Jurkat, Clone E6-1 (cell line): ENCODE measurements at regions not wholly inside any gene's neighbourhood (a gene's known extent, or its start where the extent isn't known, plus 50 kb on each side); places are given as distances from the start of the nearest gene placed in this dataset.

Experiments used
- DNase-seq: peaks from one replicate; pipeline ENCODE4 v3.0.0-alpha.2; 2011; ENCODE audit warnings: low read depth, low spot score
- H3K4me3 ChIP-seq: 2 replicates; pipeline ENCODE4 v1.5.1; 2011; ENCODE audit warnings: mild to moderate bottlenecking, low read length, control low read depth, moderate library complexity

DNA sequence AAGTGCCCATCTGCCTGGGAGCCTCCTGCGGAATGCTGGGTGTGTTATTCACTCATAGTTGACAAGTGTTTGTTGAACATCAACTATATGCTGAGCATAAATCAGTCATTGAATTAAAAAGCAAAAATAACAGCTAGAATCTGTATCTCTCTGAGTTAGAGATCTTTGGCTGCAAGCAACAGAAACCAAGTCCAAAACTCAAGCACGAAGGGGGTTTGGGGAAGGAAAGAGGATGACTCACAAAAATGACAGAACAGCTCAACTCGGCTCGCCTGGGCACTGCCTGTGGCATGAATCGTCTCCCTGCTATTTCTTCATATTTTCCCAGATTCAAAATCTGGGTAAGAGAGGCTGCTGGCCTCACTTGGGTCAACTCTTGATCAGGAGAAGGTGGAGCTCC is 72.6 kb upstream of the NCOR2 start:
- DNase-seq = no peak
- H3K4me3 ChIP-seq = no peak overlapping the region

DNA sequence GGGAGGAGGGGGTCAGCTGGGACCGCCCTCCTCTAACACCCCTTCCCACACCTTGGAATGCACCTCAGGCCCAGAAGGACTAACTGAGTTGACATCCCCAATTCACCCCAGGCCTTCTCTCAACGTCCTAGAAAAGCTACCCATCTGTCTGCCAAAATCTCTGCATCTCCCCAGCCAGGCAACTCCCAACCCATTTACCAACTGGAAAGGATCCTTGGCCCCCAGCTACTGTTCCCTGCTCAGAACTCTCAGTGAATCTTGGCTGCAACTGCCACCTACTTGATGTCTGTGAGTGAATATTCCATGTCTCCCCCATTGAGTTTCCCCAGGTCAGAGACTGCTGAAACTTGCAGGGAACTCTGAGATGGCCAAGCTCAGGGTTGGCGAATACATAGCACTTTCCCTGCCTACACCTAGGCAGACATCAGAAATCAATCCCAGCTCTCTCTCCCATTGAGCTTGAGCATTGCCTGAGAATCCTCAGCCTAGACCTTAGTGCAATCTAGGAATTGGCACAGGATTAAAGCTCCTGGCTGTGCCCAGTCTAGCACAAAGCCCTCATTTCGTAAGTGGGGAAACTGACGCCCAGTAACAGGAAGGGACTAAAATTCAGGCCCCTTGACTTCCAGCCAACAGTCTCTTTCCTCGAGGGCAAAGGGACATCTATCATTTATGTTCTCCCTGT is 71.9 kb upstream of the NCOR2 start:
- H3K4me3 ChIP-seq = no peak overlapping the region
- DNase-seq = no peak

DNA sequence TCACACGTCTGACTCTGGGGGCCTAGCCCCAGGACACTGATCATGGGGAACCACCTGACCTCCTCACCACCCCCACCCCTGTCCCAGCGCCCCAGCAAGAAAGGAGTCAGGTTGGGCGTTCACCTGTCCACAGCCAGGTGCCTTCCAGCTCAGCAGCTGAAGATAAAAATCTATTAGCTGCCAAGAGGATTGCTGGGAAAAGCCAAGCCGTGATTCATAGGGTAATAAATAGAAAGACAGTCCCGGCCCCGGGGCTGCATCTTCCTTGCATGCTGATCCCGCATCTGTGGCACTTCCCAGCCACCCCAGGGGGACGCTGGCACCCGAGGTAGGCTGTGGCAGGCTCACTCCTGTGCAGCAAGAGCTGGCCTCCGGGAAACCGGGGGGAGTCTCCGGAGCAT is 70.2 kb upstream of the NCOR2 start:
- no peak for DNase-seq
- no peak overlapping the region for H3K4me3 ChIP-seq

DNA sequence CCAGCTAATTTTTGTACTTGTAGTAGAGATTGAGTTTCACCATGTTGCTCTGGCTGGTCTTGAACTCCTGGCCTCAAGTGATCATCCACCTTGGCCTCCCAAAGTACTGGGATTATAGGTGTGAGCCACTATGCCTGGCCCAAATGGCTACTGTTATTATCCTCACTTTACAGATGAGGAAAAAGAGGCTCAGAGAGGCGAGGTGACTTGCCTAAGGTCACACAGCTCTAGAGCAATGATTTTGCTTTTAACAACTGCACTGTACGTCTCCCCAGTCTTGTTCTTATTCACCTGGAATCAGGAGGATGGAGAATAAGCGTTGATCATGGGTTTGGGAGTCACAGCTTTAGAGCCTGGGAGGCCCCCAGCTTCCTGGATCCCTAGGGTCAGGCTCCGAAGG is 69.8 kb upstream of the NCOR2 start:
- no peak overlapping the region for H3K4me3 ChIP-seq
- no peak for DNase-seq

DNA sequence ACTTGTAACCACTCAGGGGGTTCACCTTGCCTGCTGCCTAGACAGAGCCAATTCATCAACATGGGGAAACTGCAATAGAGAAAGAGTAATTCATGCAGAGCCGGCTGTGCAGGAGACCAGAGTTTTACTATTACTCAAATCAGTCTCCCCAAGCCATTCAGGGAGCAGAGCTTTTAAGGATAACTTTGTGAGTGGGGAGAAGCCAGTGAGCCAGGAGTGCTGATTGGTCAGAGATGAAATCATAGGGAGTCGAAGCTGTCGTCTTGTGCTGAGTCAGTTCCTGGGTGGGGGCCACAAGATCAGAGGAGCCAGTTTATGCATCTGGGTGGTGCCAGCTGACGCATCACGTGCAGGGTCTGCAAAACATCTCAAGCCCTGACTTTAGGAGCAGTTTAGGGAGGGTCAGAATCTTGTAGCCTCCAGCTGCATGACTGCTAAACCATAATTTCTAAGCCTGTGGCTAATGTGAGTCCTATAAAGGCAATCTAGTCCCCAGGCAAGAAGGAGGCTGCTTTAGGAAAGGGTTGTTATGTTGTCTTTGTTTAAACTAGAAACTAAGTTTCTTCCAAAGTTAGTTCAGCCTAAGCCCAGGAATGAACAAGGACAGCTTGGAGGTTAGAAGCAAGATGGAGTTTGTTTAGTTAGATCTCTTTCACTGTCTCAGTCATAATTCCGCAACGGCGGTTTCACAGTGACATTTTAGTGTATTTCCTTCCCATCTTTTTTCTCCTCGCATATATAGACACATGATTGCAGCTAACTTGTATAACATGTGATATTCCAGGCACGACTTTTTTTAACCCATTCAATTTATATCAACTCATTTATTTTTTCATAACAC is 68.9 kb upstream of the NCOR2 start:
- DNase-seq = peak; percentile 41
- no peak overlapping the region for H3K4me3 ChIP-seq

DNA sequence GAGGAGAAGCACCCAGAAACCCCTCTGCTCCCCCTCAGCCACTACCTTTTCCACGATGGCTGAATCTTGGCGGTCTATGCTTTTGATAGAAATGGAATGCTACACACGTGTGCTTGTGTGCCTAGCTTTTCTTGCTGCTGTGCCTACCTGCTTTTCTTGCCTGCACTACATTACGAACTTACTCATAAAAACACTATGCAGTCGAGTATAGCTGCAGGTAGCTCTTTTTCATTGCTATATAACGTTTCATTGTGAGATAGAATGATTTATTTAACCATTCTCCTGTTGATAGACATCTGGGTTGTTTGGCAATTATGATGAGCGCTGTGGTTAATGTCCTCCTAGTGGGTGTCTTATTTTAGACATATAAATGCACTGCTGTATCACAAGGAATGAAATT is 67.9 kb upstream of the NCOR2 start:
- H3K4me3 ChIP-seq = no peak overlapping the region
- DNase-seq = no peak

DNA sequence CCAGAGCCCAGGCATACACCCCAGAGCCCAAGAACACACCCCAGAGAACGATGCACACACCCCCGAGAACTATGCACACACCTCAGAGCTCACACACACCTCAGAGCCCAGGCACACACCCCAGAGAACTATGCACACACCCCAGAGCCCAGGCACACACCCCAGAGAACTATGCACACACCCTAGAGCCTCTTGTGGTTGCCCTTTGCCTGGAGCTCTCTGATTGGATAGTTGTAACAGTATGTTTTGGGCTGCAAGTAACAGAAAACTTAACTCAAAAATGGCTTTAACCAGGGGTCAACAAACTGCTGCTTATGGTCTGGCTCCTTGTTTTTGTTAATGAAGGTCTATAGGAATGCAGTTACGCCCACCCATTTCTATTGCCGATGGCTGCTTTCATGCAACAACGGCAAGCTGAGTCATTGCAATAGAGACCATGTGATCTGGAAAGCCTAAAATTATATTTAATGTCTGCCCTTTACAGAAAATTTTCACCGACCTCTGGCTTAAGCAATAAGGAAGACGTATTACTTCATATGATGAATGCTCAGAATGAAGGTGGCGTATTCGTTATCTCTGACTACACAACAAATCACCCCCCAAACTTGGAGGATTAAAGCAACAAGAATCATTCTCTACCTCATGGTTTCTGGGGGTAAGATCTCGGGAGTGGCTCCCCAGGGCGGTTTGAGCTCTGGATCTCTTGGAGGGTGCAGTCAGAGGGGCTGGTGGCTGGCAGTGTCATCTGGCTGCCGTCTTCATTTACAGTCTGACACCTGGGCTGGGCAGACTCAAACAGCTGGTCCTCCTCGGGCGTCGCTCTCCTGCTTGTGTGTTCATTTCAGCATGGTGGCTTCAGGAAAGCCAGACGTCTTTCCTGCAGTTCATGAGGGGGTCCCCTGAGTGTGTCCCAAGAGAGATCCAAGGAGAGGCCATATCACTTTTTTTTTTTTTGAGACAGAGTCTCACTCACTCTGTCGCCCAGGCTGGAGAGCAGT is 66.3 kb upstream of the NCOR2 start:
- H3K4me3 ChIP-seq = no peak overlapping the region
- no peak for DNase-seq

DNA sequence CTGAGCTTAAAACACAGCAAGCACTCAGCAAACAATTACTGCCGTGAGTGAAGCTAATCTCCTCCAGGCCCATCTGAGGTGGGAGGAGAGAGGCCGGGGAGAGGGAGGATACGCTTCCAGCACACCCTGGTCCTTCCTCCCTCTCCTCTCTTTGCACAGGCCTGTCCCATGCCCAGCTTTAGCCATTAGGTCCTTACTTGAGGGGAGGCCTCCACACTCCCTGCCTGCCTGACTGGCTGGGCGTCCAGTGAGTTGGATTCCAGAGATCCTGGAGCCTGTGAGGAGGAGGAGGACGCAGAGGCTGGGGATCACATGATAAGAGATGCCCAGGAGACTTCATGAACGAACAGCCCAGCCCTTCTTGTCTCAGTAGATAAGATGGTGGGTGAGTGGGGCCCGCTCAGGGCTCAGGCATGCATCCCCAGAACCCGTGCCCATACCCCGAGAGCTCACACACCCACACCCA is 65.1 kb upstream of the NCOR2 start:
- H3K4me3 ChIP-seq = no peak overlapping the region
- no peak for DNase-seq

DNA sequence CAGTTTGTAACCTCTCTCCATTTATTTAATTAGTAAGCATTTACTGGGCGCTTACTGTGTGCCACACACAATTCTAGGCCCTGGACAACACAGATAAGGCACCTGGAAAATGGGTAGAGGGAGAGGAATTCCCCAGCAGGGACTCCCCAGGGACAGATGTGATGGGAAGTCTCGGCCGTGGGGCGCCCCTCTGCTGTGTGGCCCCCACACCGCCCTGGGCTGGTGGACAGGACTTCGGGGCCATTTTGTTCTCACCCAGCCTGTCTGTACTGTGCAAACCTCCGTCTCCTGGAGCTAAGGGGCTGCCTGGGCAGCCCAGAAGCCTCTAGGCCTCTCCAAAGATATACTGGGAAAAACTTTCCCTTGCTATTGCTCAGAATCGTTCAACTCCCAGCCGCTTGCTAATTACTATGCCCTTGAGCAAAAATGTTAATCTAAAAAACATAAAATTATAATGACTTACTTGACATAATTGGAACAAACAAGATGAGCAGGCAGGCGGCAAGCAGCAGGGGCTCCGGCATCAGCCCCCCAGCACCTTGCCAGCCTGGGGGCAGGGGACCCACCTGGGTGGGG is 64.4 kb upstream of the NCOR2 start:
- no peak overlapping the region for H3K4me3 ChIP-seq
- DNase-seq = no peak

DNA sequence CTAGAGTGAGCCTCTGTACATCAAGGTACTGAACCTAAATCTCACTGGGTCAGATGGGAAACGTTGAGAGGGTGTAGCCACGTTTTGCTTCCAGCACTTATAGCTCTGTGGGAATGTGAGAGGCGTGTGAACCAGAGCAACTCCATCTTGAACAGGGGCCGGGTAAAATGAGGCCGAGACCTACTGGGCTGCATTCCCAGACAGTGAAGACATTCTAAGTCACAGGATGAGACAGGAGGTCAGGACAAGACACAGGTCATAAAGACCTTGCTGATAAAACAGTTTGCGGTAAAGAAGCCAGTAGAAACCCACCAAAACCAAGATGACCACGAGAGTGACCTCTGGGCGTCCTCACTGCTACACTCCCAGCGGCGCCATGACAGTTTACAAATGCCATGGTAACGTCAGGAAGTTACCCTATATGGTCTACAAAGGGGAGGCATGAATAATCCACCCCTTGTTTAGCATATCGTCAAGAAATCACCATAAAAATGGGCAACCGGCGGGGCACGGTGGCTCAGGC is 63.4 kb upstream of the NCOR2 start:
- no peak for DNase-seq
- no peak overlapping the region for H3K4me3 ChIP-seq

DNA sequence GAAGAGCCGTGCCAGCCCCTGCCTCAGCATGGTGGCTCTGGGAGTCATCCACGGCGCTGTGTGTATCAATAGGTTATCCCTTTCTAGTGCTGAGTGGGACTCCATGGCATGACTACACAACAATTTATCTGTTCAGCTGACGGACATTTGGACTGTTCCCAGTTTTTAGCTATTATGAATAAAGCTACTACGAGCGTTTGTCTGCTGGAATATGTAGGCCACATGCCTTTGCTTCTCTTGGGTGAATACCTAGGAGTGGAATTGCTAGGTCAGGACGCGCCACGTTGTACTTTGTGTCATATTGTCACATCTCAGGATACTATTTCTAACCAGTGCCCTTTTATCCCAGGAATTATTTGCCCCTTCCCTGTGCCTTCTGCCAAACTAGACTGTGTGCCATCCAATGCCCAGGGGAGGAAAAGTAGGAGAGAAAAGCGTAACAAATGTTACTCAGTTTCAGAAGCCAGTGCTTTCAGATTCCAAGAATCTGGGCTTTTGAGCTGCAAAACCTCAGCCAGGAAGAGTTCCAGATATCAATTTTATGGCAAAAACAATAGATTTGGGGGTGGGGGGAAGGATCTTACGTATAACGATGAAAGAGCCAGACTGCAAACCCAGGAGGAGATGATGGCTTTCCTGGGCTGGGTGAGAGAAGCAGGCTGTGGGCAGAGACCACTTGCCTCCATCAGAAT is 62.5 kb upstream of the NCOR2 start:
- DNase-seq = no peak
- H3K4me3 ChIP-seq = no peak overlapping the region

DNA sequence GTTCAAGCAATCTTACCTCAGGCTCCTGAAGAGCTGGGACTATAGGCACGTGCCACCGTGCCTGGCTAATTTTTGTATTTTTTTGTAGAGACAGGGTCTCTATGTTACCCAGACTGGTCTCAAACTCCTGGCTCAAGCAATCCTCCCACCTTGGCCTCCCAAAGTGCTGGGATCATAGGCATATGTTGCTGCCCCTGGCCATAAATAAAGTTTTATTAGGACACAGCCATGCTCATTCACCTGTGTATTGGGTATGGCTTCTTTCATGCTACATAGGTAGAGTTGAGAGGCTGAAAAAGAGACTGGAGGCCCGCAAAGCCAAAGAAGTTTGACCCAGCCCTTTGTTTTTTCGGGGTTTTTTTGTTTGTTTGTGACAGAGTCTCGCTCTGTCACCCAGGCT is 61.7 kb upstream of the NCOR2 start:
- no peak overlapping the region for H3K4me3 ChIP-seq
- no peak for DNase-seq

DNA sequence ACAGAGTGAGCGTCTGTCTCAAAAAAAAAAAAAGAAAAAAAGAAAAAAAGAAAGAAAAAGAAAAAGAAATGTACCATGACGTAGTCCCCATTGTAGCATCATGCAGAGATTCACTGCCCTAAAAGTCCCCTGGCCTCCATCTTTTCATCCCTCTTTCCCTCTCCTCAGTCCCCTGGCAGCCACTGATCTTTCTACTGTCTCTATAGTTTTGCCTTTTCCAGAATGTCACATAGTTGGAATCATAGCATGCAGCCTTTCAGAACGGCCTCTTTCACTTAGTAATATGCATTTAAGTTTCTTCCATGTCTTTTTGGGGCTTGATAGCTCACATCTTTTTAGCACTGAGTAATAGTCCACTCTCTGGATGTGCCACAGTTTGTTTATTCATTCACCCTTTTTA is 60.5 kb upstream of the NCOR2 start:
- DNase-seq = no peak
- H3K4me3 ChIP-seq = no peak overlapping the region

DNA sequence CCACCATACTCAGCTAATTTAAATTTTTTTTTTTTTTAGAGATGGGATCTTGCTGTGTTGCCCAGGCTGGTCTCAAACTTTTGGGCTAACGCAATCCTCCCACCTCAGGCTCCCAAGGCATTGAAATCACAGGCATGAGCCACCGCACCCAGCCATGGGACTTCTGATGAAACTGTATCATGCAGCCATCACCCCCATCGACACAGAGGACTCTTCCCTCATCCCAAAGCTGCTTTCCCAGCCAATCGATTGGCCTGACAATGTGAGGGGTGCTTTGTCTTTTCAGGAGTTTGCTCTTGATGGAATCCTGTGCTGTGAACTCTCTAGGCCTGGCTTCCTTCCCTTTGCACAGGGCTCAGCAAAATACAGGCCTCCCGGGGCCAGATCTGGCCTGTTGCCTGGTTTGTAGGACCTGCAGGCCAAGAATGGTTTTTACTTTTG is 59.6 kb upstream of the NCOR2 start:
- no peak for DNase-seq
- H3K4me3 ChIP-seq = no peak overlapping the region

DNA sequence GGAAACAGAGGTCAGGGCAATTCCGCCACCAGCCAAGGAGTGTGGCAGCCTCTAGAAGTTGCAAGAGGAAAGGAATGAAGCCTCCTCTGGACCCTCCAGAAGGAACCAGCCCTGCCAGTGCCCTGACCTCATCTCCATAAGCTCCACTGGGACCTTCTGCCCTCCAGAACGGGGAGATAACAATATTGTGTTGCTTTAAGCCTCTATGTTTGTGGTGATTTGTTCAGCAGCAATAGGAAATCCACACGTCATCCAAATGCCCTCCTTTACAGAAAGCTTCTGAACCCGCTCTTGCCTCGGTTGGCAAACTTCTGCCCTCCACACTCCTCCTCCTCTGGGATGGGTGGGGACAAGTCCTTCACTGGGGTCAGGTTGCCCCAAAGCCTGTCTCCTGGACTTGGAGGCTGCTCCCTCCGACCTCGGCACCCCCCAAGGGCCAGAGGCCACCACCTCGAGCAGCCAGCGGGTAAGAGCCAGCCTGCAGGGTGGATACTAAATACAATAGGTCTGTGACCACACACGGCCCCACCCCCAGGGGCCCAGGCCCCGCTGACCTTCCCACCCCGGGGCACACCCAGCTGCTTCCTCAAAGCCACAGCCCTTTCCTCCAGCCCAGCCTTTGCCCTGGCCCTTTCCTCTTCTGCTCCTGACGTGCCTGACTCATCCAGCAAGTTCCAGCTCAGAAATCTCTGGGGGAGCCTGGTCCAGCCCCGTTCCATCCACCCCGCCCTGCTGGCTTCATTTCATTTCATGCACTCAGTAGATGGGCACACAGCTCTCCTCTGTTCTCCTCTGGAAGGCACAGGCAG is 58.7 kb upstream of the NCOR2 start:
- no peak overlapping the region for H3K4me3 ChIP-seq
- DNase-seq = no peak

DNA sequence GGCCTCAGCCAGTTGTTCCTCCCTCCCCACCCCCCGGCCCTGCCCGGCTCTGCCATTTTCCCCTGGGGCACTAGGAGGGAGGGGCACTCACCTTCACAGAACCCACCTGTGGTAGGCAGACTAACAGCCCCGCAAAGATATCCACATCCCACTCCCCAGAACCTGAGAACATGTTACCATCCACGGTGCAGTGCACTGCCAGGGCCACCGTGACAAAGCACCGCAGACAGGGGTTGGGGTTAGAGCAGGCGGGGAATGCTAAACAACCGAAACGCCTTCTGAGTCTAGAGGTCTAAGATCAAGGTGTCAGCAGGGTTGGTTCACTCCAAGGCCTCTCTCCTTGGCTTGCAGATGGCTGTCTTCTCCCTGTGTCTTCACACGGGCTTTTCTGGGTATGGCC is 57.4 kb upstream of the NCOR2 start:
- DNase-seq = no peak
- no peak overlapping the region for H3K4me3 ChIP-seq

DNA sequence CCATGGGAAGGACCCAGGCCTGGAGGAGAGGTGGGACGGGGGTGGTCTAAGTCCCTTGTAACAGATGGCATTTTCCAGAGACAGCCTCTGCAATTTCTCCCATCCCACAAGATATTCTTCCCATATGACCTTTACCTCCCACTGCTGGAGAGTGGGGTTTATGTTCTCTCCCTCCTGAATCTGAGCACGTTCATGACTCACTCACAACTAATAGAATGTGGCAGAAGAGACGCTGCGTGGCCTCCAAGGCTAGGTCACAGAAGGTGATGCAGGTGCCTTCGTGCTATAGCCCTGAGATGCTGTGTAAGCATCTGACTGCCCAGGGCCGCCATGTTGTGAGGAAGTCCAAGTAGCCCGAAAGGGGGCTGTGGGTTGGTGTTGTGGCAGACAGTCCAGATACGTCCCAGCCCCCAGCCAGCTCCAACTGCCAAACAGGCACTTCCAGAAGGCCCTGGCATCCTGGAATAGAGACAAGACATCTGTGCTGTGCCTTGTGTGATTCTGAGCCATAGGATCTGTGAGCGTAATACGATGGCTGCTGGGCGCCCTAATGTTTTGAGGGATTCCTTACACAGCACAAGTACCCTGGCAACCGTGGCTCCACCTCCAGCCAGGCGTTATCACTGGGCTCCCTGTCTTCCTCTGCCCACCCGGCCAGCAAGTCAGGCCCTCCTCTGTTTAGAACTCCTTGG is 56.1 kb upstream of the NCOR2 start:
- DNase-seq = no peak

More for the DNA sequence above, 56.1 kb upstream of the NCOR2 start:
- H3K4me3 ChIP-seq = no peak overlapping the region
